HG03457 (cell line): ENCODE measurements at regions not wholly inside any gene's neighbourhood (a gene's known extent, or its start where the extent isn't known, plus 50 kb on each side); places are given as distances from the start of the nearest gene placed in this dataset.

Experiments
- ATAC-seq: cut with Tn5 transposase; IDR thresholded peaks from one replicate; pipeline ENCODE4 v1.9.1; 2021; ENCODE audit warnings: moderate number of reproducible peaks; ENCODE audit not compliant: unreplicated experiment

GRCh38 chr2:188848887-188849435 is 125.2 kb upstream of the COL3A1 start:
- no peak for ATAC-seq

- ATAC-seq = no peak
Observed at GRCh38 chr2:188850786-188851185, 123.4 kb upstream of the COL3A1 start.

GRCh38 chr2:188851311-188851710 is 122.9 kb upstream of the COL3A1 start:
- ATAC-seq = no peak

- no peak for ATAC-seq
Observed at GRCh38 chr2:188851826-188852225, 122.3 kb upstream of the COL3A1 start.

- ATAC-seq = no peak
Observed at GRCh38 chr2:188852772-188853171, 121.4 kb upstream of the COL3A1 start.

- no peak for ATAC-seq
Observed at GRCh38 chr2:188853307-188853706, 120.9 kb upstream of the COL3A1 start.

GRCh38 chr2:188865681-188866080 is 108.5 kb upstream of the COL3A1 start:
- no peak for ATAC-seq

- no peak for ATAC-seq
Observed at GRCh38 chr2:188869550-188869949, 104.6 kb upstream of the COL3A1 start.

GRCh38 chr2:188870289-188870688 is 103.9 kb upstream of the COL3A1 start:
- ATAC-seq = no peak

GRCh38 chr2:188875104-188875503 is 99.1 kb upstream of the COL3A1 start:
- ATAC-seq = no peak

- no peak for ATAC-seq
Observed at GRCh38 chr2:188878716-188879115, 95.5 kb upstream of the COL3A1 start.

GRCh38 chr2:188880740-188881139 is 93.4 kb upstream of the COL3A1 start:
- ATAC-seq = no peak

- no peak for ATAC-seq
Observed at GRCh38 chr2:188881434-188881833, 92.7 kb upstream of the COL3A1 start.

GRCh38 chr2:188884046-188884445 is 90.1 kb upstream of the COL3A1 start:
- no peak for ATAC-seq

GRCh38 chr2:188884517-188884916 is 89.7 kb upstream of the COL3A1 start:
- ATAC-seq = no peak

- ATAC-seq = no peak
Observed at GRCh38 chr2:188889187-188889586, 85.0 kb upstream of the COL3A1 start.

- ATAC-seq = no peak
Observed at GRCh38 chr2:188890755-188891154, 83.4 kb upstream of the COL3A1 start.

- no peak for ATAC-seq
Observed at GRCh38 chr2:188892636-188893035, 81.5 kb upstream of the COL3A1 start.

GRCh38 chr2:188893972-188894371 is 80.2 kb upstream of the COL3A1 start:
- ATAC-seq = no peak

GRCh38 chr2:188894979-188895378 is 79.2 kb upstream of the COL3A1 start:
- ATAC-seq = no peak

GRCh38 chr2:188897096-188897495 is 77.1 kb upstream of the COL3A1 start:
- ATAC-seq = no peak

- no peak for ATAC-seq
Observed at GRCh38 chr2:188898261-188898660, 75.9 kb upstream of the COL3A1 start.

- ATAC-seq = no peak
Observed at GRCh38 chr2:188902901-188903491, 71.2 kb upstream of the COL3A1 start.
